HL-60/S4 (cell line): ENCODE measurements at regions not wholly inside any gene's neighbourhood (a gene's known extent, or its start where the extent isn't known, plus 50 kb on each side); places are given as distances from the start of the nearest gene placed in this dataset.

Source experiments
- in situ Hi-C: fragments of 300-500 bp; cut with MboI; formaldehyde crosslinking; loops from 2 replicates; pipeline ENCODE4 v1.14.3; 2022; ENCODE audit warnings: low sequenced_read_pairs

DNA sequence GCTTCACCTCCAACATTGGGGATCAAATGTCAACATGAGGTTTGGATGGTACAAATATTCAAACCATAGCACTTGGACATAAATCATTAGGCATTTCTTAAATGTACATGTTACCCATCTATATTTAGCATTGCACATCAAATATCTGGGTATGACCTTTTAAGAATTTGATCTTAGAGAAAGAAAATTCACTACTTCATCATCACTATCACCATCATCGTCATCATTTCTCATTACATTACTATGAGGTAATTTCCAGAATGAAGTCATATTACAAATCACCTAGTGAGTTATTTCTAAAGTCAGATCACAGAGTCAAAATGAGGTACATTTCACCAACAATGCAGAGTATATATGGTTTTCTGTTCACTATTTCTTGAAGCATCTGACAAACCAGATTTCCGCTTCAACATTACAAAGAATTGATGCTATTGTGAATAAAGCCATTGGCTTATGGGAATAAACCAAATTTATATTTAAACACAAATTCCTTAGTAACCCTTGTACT is 356.4 kb upstream of the GYPC start:
- in situ Hi-C loops, result no loop called here

DNA sequence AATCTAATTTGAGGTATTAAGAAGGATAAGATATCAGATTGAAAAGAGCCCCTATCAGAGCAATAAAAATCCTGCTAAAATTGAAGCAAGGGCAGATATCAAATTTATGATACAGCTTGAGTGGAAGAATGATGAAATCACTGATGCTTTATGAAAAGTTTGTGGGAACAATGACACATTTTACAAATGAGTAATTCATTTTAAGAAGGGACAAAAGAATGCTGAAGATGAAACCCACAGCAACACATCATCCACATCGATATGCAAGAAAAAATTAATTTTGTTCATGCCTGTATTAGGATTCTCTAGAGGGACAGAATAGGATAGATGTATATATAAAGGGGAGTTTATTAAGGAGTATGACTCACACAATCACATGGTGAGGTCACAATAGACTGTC is 355.6 kb upstream of the GYPC start:
- in situ Hi-C loops, result no loop called here

DNA sequence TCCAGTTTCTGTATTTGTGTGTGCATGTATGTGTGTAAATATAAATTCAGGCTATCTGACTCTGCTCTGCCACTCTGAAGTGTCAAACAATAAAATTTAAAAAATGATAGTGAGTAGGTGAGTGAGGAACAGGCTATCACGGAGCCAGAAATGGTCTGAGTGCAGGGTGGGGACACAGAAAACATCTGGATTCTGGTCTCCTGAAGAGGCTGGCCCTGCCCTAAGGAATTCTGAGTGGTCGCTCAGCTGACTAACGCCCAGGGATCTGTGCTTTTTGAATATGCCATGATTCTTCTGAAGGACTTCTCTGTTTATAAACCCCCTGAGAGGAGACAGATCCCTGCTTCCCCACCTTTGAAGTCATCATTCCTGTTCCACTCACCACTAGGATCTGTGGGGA is 353.9 kb upstream of the GYPC start:
- in situ Hi-C loops, result no loop called here

DNA sequence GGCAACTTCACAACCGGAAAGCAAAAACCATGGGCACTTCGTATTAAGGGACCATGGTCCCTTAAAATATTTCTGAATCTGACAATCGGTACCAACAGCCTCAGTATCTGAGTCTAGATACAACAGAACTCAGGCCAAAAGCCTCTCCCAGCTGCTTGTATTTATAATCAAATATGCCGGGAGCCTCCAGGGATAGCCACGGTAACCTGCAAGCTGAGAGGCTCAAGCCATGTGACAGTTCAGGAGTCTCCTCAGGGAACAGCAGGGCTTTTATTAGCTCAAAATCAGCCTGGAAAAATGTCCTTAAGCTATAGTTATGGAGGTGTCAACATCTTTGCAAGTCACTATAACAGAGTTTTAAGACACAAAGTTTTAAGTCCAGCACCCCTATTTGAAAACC is 352.8 kb upstream of the GYPC start:
- in situ Hi-C loops, result no loop called here

DNA sequence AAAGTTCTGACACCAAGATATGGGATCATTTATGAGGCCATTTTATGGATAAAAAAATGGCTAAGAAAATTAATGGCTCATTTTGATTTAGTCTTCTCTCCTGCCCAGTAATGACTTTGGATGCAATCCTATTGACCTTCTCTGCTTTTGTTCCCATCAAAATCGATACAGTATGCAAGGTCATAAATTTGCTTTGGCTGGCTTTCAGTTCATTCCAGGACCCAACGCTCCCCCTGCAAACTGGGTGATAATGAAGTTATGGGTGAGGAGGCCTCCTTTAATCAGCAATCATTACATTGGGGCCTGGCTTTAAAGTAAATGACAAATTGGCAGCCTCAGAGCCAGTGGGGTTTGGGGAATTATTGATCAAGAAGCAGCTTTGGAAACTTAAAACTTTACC is 351.8 kb upstream of the GYPC start:
- in situ Hi-C loops, result no loop called here

DNA sequence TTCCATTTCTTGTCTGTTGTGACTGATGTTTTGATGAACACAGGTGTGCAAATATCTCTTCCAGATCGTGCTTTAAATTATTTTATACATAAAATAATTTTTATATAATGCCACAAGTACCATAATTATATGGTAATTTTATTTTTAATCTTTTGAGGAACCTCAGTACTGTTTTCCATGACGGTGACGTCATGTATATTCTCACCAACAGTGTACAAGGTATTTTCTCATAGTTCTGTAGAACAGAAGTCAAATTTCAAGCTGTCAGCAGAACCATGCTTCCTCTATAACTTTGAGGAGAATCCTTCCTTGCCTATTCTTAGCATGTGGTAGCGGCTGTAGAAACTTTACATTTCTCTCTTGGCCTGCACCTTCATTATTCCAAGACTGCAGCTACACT is 349.4 kb upstream of the GYPC start:
- in situ Hi-C loops, result no loop called here

DNA sequence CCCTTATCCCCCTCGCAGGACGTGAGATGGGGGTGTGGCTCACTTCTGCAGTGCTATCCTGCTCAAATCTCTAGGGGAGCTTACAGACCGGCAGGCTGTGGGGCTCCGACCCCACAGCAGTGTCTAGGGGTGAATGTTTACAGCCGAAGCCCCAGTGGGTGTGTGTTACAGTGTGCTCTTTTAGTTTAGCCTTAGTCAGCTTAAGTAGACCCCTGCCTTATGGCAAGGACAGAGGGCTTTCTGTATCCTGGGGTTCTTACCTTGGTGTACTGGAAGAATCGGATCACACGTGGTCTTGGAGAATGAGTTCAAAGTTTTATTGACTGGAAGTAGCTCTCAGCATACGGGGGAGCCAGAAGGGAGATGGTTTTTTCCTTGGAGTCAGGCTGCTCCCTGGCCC is 348.2 kb upstream of the GYPC start:
- in situ Hi-C loops, result no loop called here

DNA sequence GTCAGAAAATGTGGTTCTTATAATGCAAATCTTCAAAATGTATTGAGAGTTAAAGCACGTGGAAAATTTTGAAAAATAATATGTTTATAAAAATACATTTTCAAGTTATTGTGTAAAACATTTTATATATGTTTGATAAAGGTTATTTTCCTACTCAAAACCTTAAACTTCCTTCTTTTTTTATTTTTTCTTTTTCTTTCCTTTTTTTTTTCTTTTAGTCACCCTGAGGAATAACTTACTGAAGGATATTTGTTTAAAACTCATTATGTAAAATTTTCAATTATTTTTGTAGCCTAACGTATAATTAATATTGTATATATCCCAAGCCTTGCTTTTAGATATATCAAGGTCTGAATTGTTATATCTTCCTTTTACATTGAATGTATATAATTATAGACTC is 346.8 kb upstream of the GYPC start:
- in situ Hi-C loops, result no loop called here

DNA sequence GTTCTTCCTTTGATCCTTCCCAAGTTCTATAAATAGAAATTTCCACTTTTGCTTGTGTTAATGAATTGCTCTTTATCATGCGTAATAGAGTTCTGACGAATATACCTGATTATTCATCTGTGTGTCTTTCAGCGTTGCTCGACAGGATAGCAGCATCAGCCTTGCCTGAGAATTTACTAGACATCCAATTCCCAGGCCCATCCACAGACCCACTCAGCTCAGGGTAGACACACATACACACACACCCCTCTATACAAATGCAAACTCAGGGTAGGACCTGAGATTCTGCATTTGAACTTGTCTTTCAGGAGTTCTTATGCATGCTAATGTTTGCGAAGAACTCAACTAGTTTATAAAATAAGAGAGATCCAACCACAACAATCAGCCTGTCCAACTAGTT is 343.4 kb upstream of the GYPC start:
- in situ Hi-C loops, result no loop called here

DNA sequence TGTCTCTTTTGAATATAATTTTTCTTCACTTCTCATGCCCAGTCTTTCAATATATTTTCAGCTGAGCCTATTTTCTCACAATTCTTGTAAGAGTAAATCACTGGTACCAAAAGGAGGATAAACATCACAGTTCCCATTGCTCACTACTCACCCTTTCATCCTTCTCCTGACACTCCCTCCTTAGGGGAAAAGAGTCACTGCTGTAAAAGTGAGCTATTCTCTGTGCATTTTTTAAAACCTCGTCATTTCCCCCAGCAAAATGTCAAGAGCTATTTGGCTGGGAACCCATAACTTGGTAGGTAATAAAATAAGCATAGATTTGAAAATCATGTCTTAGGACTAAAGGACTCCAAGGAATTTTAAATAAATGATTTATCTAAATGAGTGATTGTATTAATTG is 340.1 kb upstream of the GYPC start:
- in situ Hi-C loops, result no loop called here

DNA sequence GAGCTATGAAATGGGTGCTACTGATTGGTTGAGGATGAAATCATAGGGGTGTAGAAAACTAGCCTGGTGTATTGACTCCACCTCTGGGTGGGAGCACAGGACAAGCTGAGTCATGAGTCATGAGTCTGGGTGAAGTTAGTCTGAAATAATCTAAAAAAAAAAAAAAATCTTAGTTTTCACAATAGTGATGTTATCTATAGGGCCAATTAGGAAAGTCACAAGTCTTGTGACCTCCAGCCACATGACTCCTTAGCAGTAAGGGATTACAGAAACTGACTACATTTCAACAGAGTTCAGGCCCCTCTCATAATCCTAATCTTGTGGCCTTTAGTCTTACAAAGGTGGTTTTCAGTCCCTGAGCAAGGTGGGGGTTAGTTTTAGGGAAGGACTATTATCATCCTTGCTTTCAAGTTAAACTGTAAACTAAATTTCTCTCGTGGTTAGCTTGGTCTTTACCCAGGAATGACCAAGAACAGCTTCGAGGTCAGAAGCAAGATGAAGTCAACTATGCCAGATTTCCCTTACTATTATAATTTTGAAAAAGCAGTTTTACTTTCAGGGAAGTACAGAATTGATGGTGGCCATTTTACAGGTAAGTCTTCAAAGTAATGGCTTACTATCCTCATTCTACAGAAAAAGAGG is 338.0 kb upstream of the GYPC start:
- in situ Hi-C loops, result no loop called here

DNA sequence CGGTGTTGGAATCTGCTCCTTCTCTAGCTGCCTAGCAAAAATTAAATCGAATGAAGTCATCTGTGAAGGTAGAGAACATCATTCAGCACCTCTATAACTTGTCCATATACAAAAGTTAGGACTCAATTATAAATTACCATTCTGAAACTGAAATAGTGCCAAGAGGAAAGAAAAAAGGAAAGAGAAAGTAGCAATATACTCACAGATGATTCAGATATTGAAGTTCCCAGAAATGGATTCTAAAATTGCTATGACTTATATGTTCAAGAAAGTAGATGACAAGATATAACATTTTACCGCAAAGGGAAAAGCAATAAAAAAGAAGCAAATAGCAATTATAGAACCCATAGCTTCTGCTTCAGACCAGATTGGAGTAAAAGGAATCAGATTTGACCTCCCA is 333.6 kb upstream of the GYPC start:
- in situ Hi-C loops, result no loop called here

DNA sequence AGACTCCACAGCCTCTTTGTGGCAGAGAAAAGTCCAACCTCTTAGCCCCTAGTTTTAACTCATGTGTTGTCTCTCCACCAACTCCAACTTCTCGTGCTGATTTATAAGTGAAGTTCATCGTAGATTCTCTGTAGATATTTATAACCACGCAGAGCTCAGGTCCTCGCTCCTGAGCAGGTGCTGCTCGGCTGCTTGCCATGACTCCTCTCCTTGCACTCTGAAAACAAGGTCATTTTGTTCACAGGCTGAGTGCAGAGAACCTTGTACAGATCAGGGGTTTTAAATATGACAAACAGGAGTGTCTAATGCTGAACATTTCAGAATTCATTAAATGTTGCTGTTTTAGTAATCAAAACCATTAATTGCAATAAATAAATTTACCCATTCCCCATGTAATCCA is 330.8 kb upstream of the GYPC start:
- in situ Hi-C loops, result no loop called here

DNA sequence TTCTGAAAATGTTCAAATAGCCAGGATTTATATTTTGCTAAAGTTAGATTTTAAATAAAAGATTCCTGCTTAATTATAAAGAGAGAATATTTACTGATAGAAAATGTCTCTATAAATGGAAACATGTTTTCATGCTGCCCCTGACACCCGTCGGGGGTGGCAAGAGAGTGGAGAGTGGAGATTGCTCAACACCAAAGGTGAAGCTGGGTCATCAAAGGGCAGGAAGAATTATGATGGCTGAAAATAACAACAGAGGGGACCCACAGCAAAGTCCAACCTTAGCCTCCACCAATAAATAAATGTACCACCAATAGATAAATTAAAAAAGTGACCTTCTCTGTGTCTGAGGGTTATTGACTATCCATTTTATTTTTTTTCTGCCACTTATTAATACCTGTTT is 326.8 kb upstream of the GYPC start:
- in situ Hi-C loops, result no loop called here

DNA sequence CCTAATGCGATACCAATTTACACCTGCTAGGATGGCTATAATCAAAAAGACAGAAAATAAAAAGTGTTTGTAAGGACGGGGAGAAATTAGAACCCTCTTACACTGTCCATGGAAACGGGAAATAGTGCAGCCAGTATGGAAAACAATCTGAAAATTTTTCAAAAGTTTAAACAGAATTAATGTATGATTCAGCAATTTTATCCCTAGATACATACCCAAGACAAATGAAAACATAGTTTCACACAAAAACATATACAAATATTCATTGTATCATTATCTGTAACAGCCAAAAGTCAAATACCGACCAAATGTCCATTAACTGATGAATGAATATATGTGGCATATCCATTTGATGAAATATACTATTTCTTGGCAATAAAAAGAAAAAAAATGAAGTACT is 313.5 kb upstream of the GYPC start:
- in situ Hi-C loops, result no loop called here

DNA sequence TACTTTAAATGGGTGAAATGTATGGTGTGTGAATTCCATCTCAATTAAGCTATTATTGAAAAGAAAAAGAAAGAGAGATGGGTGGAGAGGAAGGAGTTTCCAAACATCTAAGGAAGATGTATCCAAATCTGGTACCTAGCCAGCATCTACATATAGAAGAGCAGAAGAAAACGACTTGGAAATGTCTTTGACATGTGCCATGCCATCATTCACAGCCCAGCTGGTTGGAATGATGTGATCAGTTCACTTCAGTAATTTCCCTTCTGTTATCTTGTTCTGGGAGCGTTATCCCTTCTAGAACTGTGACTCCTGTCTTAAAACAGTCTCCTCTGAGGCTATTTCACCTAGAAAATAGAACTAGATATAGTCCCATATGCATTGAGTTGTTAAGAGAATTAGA is 312.8 kb upstream of the GYPC start:
- in situ Hi-C loops, result no loop called here

DNA sequence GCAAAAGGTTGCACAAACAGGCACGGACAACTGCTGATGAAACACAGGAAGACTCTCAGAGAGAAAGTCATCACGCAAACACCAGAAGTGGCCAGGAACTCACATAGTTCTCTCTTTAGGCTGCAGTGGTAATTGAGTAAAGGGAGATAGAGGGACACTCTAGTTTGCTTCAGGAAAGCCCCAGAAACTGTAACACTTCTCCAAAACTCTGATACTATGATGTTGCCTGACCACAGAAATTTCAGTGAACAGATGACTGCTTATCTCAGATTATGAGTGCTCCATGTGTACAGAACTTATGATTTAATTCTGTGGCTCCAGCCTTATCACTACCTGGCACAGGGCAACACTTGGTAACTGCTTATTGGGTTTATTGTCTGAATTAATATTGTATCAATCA is 311.5 kb upstream of the GYPC start:
- in situ Hi-C loops, result no loop called here

DNA sequence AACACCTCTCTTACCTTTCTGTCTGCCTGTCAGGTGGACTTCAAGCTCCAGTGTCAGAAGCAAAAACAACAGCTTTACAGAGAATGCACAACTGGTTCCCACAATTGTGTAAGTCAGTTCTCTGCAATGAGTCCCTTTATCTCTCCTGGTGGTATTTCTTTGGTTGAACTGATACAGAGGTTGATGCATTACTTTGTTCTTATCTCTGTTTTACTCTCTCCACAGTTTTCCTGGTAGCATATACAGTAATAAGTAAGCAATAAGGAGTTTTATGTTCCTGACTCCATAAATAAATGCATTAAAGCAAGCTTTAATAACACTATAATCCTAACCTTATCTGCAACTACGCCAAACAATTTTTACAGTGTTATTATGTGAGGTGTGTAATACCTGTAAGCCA is 310.3 kb upstream of the GYPC start:
- in situ Hi-C loops, result no loop called here

DNA sequence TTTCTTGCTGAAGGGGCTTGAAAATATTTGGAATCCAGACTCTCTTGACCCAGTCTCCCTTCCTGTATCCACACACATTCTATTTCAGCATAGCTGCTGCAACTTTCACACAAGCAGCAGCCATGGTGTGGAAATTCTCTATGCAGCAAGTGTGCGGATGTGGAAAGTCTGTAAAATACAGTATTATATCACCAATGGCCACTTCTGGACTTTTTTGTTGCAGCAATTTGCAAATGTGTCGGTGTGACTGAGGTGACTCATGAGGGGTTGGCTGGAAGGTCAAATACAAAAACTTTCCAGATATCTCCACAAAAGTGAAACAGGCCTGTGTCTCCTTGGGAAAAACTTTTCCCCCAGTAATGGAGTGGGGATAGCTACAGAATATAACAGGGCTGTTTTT is 299.3 kb upstream of the GYPC start:
- in situ Hi-C loops, result no loop called here

DNA sequence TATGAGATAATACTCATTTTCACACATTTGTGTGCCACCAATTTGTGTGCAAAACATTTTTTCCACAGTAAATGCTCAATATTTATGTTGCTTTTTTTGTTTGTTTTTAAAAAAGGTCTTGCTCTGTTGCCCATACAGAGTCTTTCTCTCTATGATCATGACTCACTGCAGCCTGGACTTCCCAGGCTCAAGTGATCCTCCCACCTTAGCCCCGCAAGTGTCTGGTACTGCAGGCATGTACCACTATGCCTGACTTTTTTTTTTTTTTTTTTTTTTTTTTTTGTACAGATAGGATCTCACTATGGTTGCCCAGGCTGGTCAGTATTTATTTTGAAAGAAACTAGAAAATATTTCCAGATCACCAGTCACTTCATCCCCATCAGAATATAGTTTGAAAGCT is 297.8 kb upstream of the GYPC start:
- in situ Hi-C loops, result no loop called here

DNA sequence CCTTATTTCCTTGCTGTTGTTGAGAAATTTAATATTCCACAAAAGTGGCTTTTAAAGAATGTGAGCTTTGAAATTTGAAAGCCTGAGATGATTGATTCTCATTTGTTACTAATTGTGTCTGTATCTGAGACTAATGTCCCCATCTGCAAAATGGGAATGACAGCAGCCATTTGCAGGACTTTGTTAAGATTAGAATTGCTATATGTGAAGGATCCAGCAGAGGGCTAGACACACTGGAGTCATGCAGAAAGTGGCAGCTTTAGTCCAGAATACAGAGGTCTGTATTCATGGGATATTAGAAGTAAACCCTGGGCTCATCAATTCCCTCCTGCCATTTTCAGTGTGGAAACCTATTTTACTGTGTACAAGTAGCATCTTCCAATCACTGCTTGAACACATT is 296.5 kb upstream of the GYPC start:
- in situ Hi-C loops, result no loop called here

DNA sequence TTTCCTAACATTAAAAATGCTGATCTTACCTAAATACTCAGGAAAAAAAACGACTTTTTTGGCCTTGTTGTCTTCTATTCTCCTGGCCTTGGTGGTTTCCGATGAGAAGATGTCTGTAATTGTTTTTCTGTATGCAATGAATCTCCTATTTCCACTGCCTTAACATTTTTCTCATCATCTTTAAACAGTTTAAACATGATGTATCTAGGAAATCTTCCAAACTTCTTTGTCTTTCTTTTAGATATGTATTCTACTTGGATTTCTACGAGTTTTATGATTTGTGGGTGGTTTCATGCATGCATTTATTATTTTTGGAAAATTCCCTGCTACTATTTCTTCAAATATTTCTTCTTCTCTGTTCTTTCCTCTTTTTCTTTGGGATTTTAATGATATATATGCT is 288.6 kb upstream of the GYPC start:
- in situ Hi-C loops, result no loop called here

DNA sequence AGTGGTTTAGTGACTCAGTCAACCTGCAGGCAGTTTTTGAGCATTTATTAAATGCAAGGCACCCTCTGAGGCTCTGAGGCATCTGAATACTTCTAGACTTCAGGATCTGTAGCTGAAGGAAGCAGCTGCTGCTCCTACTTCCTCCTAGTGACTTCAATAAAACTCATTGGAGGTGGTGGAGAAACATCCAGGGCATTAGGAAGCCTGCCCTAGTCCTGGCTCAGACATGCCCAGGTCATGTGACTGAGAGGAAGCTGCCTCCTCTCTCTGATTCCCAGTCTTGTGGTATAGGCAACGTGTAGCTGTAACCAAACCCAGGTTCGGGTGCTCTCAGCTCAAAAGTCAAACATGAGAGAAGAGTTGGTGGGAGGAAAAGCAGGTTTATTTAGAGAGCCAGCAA is 287.2 kb upstream of the GYPC start:
- in situ Hi-C loops, result no loop called here

DNA sequence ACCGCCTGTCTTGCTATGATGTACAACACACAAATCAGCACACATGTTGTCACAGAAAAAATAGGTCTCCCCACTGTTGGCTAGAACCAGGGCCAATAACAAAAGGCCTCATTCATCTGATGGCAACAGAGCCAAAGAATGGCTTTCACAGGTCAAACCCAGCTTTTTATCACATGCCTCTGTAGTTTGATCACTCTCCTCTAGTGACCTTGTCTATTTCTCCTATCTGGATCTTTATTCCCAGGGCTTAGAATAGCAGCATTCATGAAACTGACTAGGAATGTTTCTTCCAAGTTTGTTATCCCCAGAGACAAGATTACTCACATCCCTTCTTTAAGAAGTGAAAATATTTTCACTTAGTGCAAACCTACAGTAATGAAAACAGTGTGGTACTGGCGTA is 285.8 kb upstream of the GYPC start:
- in situ Hi-C loops, result no loop called here
